Epidermal melanocyte (primary cell): ENCODE measurements at regions not wholly inside any gene's neighbourhood (a gene's known extent, or its start where the extent isn't known, plus 50 kb on each side); places are given as distances from the start of the nearest gene placed in this dataset.

ENCODE experiments used
- DNase-seq: peaks from one replicate; pipeline ENCODE4 v3.0.0; 2011; ENCODE audit warnings: low spot score; ENCODE audit not compliant: insufficient read length

- no peak for DNase-seq
Measured at GRCh38 chr13:106139377-106139776, 396.1 kb downstream of the EFNB2 start.

GRCh38 chr13:106138620-106139019 is 396.8 kb downstream of the EFNB2 start:
- no peak for DNase-seq

GRCh38 chr13:106133025-106133424 is 402.4 kb downstream of the EFNB2 start:
- DNase-seq: peak; percentile 22

- no peak for DNase-seq
Measured at GRCh38 chr13:106132216-106132615, 403.2 kb downstream of the EFNB2 start.

- no peak for DNase-seq
Measured at GRCh38 chr13:106129993-106130392, 405.5 kb downstream of the EFNB2 start.

- no peak for DNase-seq
Measured at GRCh38 chr13:106129273-106129672, 406.2 kb downstream of the EFNB2 start.

- no peak for DNase-seq
Measured at GRCh38 chr13:106122234-106122633, 413.2 kb downstream of the EFNB2 start.

- no peak for DNase-seq
Measured at GRCh38 chr13:106121173-106121754, 414.2 kb downstream of the EFNB2 start.

- DNase-seq: no peak
Measured at GRCh38 chr13:106118996-106119395, 416.5 kb downstream of the EFNB2 start.

- DNase-seq: no peak
Measured at GRCh38 chr13:106118050-106118449, 417.4 kb downstream of the EFNB2 start.

GRCh38 chr13:106117640-106118039 is 417.8 kb downstream of the EFNB2 start:
- DNase-seq: no peak

- DNase-seq: no peak
Measured at GRCh38 chr13:106117035-106117434, 418.4 kb downstream of the EFNB2 start.

- no peak for DNase-seq
Measured at GRCh38 chr13:106115081-106115480, 420.4 kb downstream of the EFNB2 start.

- DNase-seq: no peak
Measured at GRCh38 chr13:106113796-106114195, 421.7 kb downstream of the EFNB2 start.

GRCh38 chr13:106112191-106112590 is 423.3 kb downstream of the EFNB2 start:
- no peak for DNase-seq

GRCh38 chr13:106110241-106110855 is 425.1 kb downstream of the EFNB2 start:
- no peak for DNase-seq

GRCh38 chr13:106109391-106109791 is 426.1 kb downstream of the EFNB2 start:
- DNase-seq: no peak

- DNase-seq: no peak
Measured at GRCh38 chr13:106108346-106108745, 427.1 kb downstream of the EFNB2 start.

- no peak for DNase-seq
Measured at GRCh38 chr13:106107061-106107460, 428.4 kb downstream of the EFNB2 start.

- no peak for DNase-seq
Measured at GRCh38 chr13:106105153-106105552, 430.3 kb downstream of the EFNB2 start.

- DNase-seq: peak; percentile 34
Measured at GRCh38 chr13:106104281-106104901, 431.1 kb downstream of the EFNB2 start.

GRCh38 chr13:106103779-106104178 is 431.7 kb downstream of the EFNB2 start:
- DNase-seq: no peak

- DNase-seq: no peak
Measured at GRCh38 chr13:106102786-106103185, 432.7 kb downstream of the EFNB2 start.
